Activated CD4-positive, alpha-beta T cell treated with anti-CD3 and anti-CD28 coated beads, Interleukin-2, amount 10 ng/mL, durations not matched to agents 7 days and 5 days (primary cell): ENCODE measurements at regions not wholly inside any gene's neighbourhood (a gene's known extent, or its start where the extent isn't known, plus 50 kb on each side); places are given as distances from the start of the nearest gene placed in this dataset.

Experiments used
- CTCF ChIA-PET: fragments of 350-600 bp; sonication (Branson Sonifier 250); formaldehyde crosslinking; loops from one replicate; lab custom pipeline; 2021; ENCODE audit warnings: antibody characterized with exemption; lab: Charles Lee
- POLR2A ChIA-PET: fragments of 350-600 bp; sonication (Branson Sonifier 250); formaldehyde crosslinking; loops from one replicate; lab custom pipeline; 2021; ENCODE audit warnings: antibody characterized with exemption; lab: Charles Lee
- DNase-seq: peaks from one replicate; pipeline ENCODE4 v3.0.0-alpha.2; 2020
- H3K27ac Mint-ChIP-seq: one replicate; pipeline ENCODE4 v1.8.0; 2021; ENCODE audit warnings: mild to moderate bottlenecking, moderate library complexity, mixed read lengths
- H3K27me3 Mint-ChIP-seq: one replicate; pipeline ENCODE4 v1.8.0; 2021; ENCODE audit warnings: mixed read lengths
- H3K36me3 Mint-ChIP-seq: one replicate; pipeline ENCODE4 v1.8.0; 2021; ENCODE audit warnings: low read depth, mixed read lengths
- H3K4me1 Mint-ChIP-seq: one replicate; pipeline ENCODE4 v1.8.0; 2021; ENCODE audit warnings: mixed read lengths
- H3K4me3 Mint-ChIP-seq: one replicate; pipeline ENCODE4 v1.8.0; 2021; ENCODE audit warnings: mild to moderate bottlenecking, moderate library complexity, mixed read lengths
- H3K9me3 Mint-ChIP-seq: one replicate; pipeline ENCODE4 v1.8.0; 2021; ENCODE audit warnings: mixed read lengths

DNA sequence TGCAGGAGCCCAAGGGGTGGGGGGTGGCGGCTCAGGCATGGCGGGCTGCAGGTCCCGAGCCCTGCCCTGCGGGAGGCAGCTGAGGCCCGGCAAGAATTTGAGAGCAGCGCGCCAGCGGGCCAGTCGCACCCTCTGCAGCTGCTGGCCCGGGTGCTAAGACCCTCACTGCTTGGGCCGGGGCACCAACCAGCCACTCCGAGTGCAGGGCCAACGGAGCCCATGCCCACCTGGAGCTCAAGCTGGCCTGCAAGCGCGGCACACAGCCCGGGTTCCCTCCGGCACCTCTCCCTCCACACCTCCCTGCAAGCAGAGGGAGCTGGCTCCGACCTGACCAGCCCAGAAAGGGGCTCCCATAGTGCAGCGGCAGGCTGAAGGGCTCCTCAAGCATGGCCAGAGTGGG lies 758.2 kb upstream of the INTU start:
- no peak overlapping the region for H3K27ac Mint-ChIP-seq
- no peak overlapping the region for H3K4me3 Mint-ChIP-seq

GRCh38 chr4:126888968-126889367 lies 743.8 kb upstream of the INTU start:
- Mint-ChIP-seq H3K4me3 (no peak overlapping the region), H3K4me1 (no peaks in the 10 kb centered on the region), H3K27me3 (no peaks in the 10 kb centered on the region), H3K36me3 (no peaks in the 10 kb centered on the region), H3K27ac (no peak overlapping the region), H3K9me3 (peaks cover 3% of the 10 kb centered on the region)
- ChIA-PET CTCF (no interaction called here), POLR2A (no interaction called here)
- no peak for DNase-seq

More for the DNA sequence above, 758.2 kb upstream of the INTU start:
- Mint-ChIP-seq H3K9me3 (peaks cover 6% of the 10 kb centered on the region), H3K4me1 (no peaks in the 10 kb centered on the region), H3K36me3 (no peaks in the 10 kb centered on the region), H3K27me3 (no peaks in the 10 kb centered on the region)
- DNase-seq, result no peak
- CTCF ChIA-PET, result no interaction called here
- POLR2A ChIA-PET, result no interaction called here

DNA sequence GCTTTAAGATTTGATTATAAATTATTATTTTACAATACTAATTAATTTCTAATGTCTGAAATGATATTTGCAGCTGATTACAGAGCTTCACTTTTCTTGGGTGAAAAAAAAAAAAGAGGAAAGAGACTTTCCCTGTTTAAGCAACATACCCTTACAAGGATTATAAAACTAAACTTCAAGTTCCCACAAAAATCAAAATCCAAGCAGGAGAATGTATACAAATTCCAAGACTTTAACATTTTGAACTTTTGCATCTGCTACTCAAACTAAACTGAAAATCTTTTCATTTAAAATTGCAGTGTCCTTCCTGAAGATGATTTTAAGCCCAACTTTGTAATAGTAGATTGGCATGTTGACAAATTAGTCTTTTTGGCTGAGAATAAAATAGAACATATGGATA lies 742.4 kb upstream of the INTU start:
- Mint-ChIP-seq H3K4me3 (no peak overlapping the region), H3K27me3 (no peaks in the 10 kb centered on the region), H3K27ac (no peak overlapping the region), H3K9me3 (peaks cover 3% of the 10 kb centered on the region), H3K36me3 (no peaks in the 10 kb centered on the region), H3K4me1 (no peaks in the 10 kb centered on the region)
- POLR2A ChIA-PET, result no interaction called here
- CTCF ChIA-PET, result no interaction called here
- DNase-seq, result no peak

GRCh38 chr4:126890994-126891393 lies 741.8 kb upstream of the INTU start:
- Mint-ChIP-seq H3K9me3 (peaks cover 4% of the 10 kb centered on the region), H3K36me3 (no peaks in the 10 kb centered on the region), H3K27me3 (no peaks in the 10 kb centered on the region), H3K4me3 (no peak overlapping the region), H3K4me1 (no peaks in the 10 kb centered on the region), H3K27ac (no peak overlapping the region)
- no peak for DNase-seq
- POLR2A ChIA-PET, result no interaction called here
- CTCF ChIA-PET, result no interaction called here

- Mint-ChIP-seq H3K4me3 (no peak overlapping the region), H3K27me3 (no peaks in the 10 kb centered on the region), H3K9me3 (peaks cover 10% of the 10 kb centered on the region), H3K36me3 (no peaks in the 10 kb centered on the region), H3K27ac (no peak overlapping the region), H3K4me1 (no peaks in the 10 kb centered on the region)
- POLR2A ChIA-PET, result no interaction called here
- CTCF ChIA-PET, result no interaction called here
- DNase-seq, result no peak
Measured at GRCh38 chr4:126894963-126895362, 737.8 kb upstream of the INTU start.

DNA sequence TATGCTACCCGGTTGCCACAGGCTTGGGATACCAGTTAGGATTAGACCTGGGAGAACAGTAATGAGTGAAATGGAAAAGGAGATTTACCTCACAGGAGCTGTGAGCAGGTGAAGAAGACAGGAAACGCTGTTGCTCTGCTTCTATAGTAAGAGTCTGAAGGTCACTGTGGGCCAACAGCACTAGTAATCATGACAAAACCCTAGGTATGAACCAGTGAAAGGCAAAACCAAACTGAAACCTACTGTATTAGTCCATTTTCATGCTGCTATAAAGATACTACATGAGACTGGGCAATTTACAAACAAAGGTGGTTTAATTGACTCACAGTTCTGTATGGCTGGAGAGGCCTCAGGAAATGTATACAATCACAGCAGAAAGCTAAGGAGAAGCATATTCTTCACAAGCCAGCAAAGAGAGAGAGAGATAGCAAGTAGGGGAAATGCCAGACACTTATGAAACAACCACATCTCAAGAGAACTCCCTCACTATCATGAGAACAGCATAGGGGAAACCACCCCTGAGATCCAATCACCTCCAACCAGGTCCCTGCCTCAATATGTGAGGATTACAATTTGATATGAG lies 736.7 kb upstream of the INTU start:
- Mint-ChIP-seq H3K27ac (no peak overlapping the region), H3K9me3 (peaks cover 10% of the 10 kb centered on the region), H3K4me1 (no peaks in the 10 kb centered on the region), H3K27me3 (no peaks in the 10 kb centered on the region), H3K4me3 (no peak overlapping the region), H3K36me3 (no peaks in the 10 kb centered on the region)
- no peak for DNase-seq
- ChIA-PET POLR2A (no interaction called here), CTCF (no interaction called here)

- Mint-ChIP-seq H3K4me3 (no peak overlapping the region), H3K4me1 (no peaks in the 10 kb centered on the region), H3K36me3 (no peaks in the 10 kb centered on the region), H3K27me3 (no peaks in the 10 kb centered on the region), H3K27ac (no peak overlapping the region), H3K9me3 (peaks cover 14% of the 10 kb centered on the region)
- ChIA-PET POLR2A (no interaction called here), CTCF (no interaction called here)
- no peak for DNase-seq
Measured at GRCh38 chr4:126897038-126897437, 735.7 kb upstream of the INTU start.

GRCh38 chr4:126898815-126899214 lies 733.9 kb upstream of the INTU start:
- ChIA-PET CTCF (no interaction called here), POLR2A (no interaction called here)
- H3K36me3 Mint-ChIP-seq, result no peaks in the 10 kb centered on the region
- no peak overlapping the region for H3K4me3 Mint-ChIP-seq
- no peaks in the 10 kb centered on the region for H3K27me3 Mint-ChIP-seq
- peaks cover 14% of the 10 kb centered on the region for H3K9me3 Mint-ChIP-seq
- no peaks in the 10 kb centered on the region for H3K4me1 Mint-ChIP-seq
- no peak overlapping the region for H3K27ac Mint-ChIP-seq
- DNase-seq, result no peak

GRCh38 chr4:126899331-126899801 lies 733.4 kb upstream of the INTU start:
- H3K27ac Mint-ChIP-seq, result no peak overlapping the region
- ChIA-PET CTCF (no interaction called here), POLR2A (no interaction called here)
- H3K9me3 Mint-ChIP-seq, result peaks cover 14% of the 10 kb centered on the region
- H3K27me3 Mint-ChIP-seq, result no peaks in the 10 kb centered on the region
- no peaks in the 10 kb centered on the region for H3K4me1 Mint-ChIP-seq
- no peaks in the 10 kb centered on the region for H3K36me3 Mint-ChIP-seq
- no peak overlapping the region for H3K4me3 Mint-ChIP-seq
- no peak for DNase-seq

- Mint-ChIP-seq H3K4me1 (no peaks in the 10 kb centered on the region), H3K9me3 (peaks cover 6% of the 10 kb centered on the region), H3K27ac (no peak overlapping the region), H3K4me3 (no peak overlapping the region), H3K27me3 (no peaks in the 10 kb centered on the region), H3K36me3 (no peaks in the 10 kb centered on the region)
- CTCF ChIA-PET, result no interaction called here
- DNase-seq, result no peak
- POLR2A ChIA-PET, result no interaction called here
Measured at GRCh38 chr4:126906466-126906865, 726.3 kb upstream of the INTU start.

- no peaks in the 10 kb centered on the region for H3K4me1 Mint-ChIP-seq
- no peaks in the 10 kb centered on the region for H3K27me3 Mint-ChIP-seq
- H3K9me3 Mint-ChIP-seq, result peaks cover 2% of the 10 kb centered on the region
- H3K4me3 Mint-ChIP-seq, result no peak overlapping the region
- H3K27ac Mint-ChIP-seq, result no peak overlapping the region
- POLR2A ChIA-PET, result no interaction called here
- H3K36me3 Mint-ChIP-seq, result no peaks in the 10 kb centered on the region
- no peak for DNase-seq
- CTCF ChIA-PET, result no interaction called here
Measured at GRCh38 chr4:126907389-126907788, 725.4 kb upstream of the INTU start.

DNA sequence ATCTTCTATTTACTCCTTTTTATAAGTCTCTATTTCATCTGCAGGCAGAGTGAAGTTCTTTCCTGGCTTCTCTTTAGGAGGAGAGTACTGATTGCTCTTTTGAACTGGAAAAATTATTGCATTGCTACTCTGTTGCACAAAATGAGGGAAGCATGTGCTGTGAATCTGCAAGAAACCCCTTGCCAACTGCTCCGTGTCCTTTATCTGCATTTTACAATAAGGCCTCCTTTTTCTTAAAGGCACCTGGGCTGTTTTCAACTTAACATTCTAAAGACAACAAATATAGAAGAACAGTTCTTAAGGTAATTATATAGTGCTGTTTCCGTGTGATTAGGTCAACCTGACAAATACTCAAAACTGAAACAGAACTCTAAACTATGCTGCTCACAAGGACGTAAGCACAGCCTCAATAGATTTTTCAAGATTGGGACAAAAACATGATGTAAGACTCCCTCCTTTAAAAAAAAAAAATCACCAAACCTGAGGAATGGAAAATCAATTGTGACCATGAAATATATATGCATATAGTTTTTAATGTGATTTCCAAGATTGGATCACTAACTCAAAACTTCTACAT lies 716.6 kb upstream of the INTU start:
- H3K27me3 Mint-ChIP-seq, result no peaks in the 10 kb centered on the region
- no peak overlapping the region for H3K27ac Mint-ChIP-seq

GRCh38 chr4:126916626-126917140 lies 716.1 kb upstream of the INTU start:
- H3K4me1 Mint-ChIP-seq, result no peaks in the 10 kb centered on the region
- CTCF ChIA-PET, result no interaction called here
- no peaks in the 10 kb centered on the region for H3K36me3 Mint-ChIP-seq
- H3K9me3 Mint-ChIP-seq, result peaks cover 5% of the 10 kb centered on the region
- H3K27ac Mint-ChIP-seq, result no peak overlapping the region
- no peaks in the 10 kb centered on the region for H3K27me3 Mint-ChIP-seq
- H3K4me3 Mint-ChIP-seq, result no peak overlapping the region
- POLR2A ChIA-PET, result no interaction called here
- no peak for DNase-seq

More for the DNA sequence above, 716.6 kb upstream of the INTU start:
- no peaks in the 10 kb centered on the region for H3K4me1 Mint-ChIP-seq
- H3K9me3 Mint-ChIP-seq, result peaks cover 5% of the 10 kb centered on the region
- ChIA-PET POLR2A (no interaction called here), CTCF (no interaction called here)
- no peak overlapping the region for H3K4me3 Mint-ChIP-seq
- no peak for DNase-seq
- H3K36me3 Mint-ChIP-seq, result no peaks in the 10 kb centered on the region
